Esophagus squamous epithelium (tissue), 4 donors: ENCODE measurements at regions not wholly inside any gene's neighbourhood (a gene's known extent, or its start where the extent isn't known, plus 50 kb on each side); places are given as distances from the start of the nearest gene placed in this dataset.

Experiments used
- CTCF ChIP-seq, 6 experiments: fragments of 450-650 bp in 4 of 6; fragments of 200-600 bp in 2 of 6; sonication (generic) in 2 of 6; IDR thresholded peaks; one replicate each; pipeline ENCODE4 v1.5.1; 2016 to 2019; ENCODE audit warnings: antibody characterized with exemption in 6 of 6, mild to moderate bottlenecking in 4 of 6, moderate library complexity in 4 of 6
- POLR2A ChIP-seq, 4 donors: fragments of 450-650 bp; IDR thresholded peaks; one replicate each; pipeline ENCODE4 v1.6.1; 2017; ENCODE audit warnings: antibody characterized with exemption in 4 of 4, mild to moderate bottlenecking in 4 of 4, moderate library complexity in 3 of 4

DNA sequence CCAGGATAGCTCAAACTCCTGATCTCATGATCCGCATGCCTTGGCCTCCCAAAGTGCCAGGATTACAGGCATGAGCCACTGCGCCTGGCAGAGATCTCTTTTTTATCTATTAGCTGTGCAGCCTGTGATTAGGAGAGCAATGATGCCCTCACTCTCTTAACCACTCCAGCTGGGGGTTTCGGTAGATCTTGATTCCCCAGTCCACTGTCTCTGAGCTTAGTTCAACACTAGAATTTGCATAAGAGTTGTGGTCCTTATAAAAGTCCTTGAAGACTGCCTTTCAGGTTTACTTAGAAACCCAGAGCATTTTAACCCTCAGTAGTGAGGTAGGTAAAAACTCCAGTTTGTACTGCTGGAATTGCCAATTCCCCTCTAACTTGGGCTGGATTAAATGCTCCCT, 283.3 kb upstream of the RBMY1B start:
- TF ChIP-seq CTCF (IDR thresholded peaks at IDR 0.05) = no peak
- no peak for TF ChIP-seq POLR2A (IDR thresholded peaks at IDR 0.05)
